A549 (cell line): ENCODE measurements at regions not wholly inside any gene's neighbourhood (a gene's known extent, or its start where the extent isn't known, plus 50 kb on each side); places are given as distances from the start of the nearest gene placed in this dataset.

Source experiments
- CBX2 ChIP-seq: fragments of 200-600 bp; sonication (generic); IDR thresholded peaks from 2 replicates; pipeline ENCODE4 v1.6.1; 2016; ENCODE audit warnings: low read depth, mild to moderate bottlenecking, borderline replicate concordance
- CEBPB ChIP-seq, 2 experiments: fragments of >200 bp in 1 of 2; sonication (Bioruptor Twin) in 1 of 2; formaldehyde crosslinking in 1 of 2; IDR thresholded peaks; 2 replicates each; pipeline ENCODE4 v1.6.1; 2012 to 2016
- CTCF ChIP-seq: fragments of >200 bp; sonication (Bioruptor Twin); formaldehyde crosslinking; IDR thresholded peaks from 3 replicates; pipeline ENCODE4 v1.5.1; 2016
- JUNB ChIP-seq: fragments of >200 bp; sonication (Bioruptor Twin); formaldehyde crosslinking; IDR thresholded peaks from 2 replicates; pipeline ENCODE4 v1.6.1; 2016
- POLR2AphosphoS2 ChIP-seq: conservative IDR thresholded peaks from 2 replicates; pipeline ENCODE4 v1.6.1; 2012; ENCODE audit warnings: low read length, improper control_type of control experiment, inconsistent platforms

GRCh38 chr10:33802566-33802965, 468.1 kb upstream of the NRP1 start:
- TF ChIP-seq CTCF: no peak
- no peak for TF ChIP-seq CBX2
- TF ChIP-seq CEBPB (IDR thresholded peaks at IDR 0.05): no peak
- no peak for TF ChIP-seq JUNB
- TF ChIP-seq POLR2AphosphoS2: no peak
